Fibroblast of lung (primary cell): ENCODE measurements at regions not wholly inside any gene's neighbourhood (a gene's known extent, or its start where the extent isn't known, plus 50 kb on each side); places are given as distances from the start of the nearest gene placed in this dataset.

ENCODE experiments used
- DNase-seq, 2 donors: peaks; one replicate each; pipeline versions ENCODE4 v3.0.0 to v3.0.0-alpha.2; 2010; ENCODE audit warnings: low read depth in 2 of 2
- H2AFZ ChIP-seq: 2 replicates; pipeline ENCODE4 v1.5.1; 2012; ENCODE audit warnings: low read length, control low read depth, inconsistent platforms
- H3K27ac ChIP-seq: 2 replicates; pipeline ENCODE4 v1.5.1; 2011; ENCODE audit warnings: low read length, control low read depth; ENCODE audit not compliant: insufficient read depth
- H3K27me3 ChIP-seq: 2 replicates; pipeline ENCODE4 v1.5.1; 2011; ENCODE audit warnings: mild to moderate bottlenecking, low read length; ENCODE audit not compliant: control insufficient read depth, insufficient read depth
- H3K36me3 ChIP-seq: 2 replicates; pipeline ENCODE4 v1.5.1; 2011; ENCODE audit warnings: low read length; ENCODE audit not compliant: control insufficient read depth, insufficient read depth
- H3K4me1 ChIP-seq: 2 replicates; pipeline ENCODE4 v1.5.1; 2011; ENCODE audit warnings: low read length; ENCODE audit not compliant: control insufficient read depth, insufficient read depth; ENCODE audit errors: extremely low read depth
- H3K4me2 ChIP-seq: 2 replicates; pipeline ENCODE4 v1.5.1; 2011; ENCODE audit warnings: low read length, control low read depth; ENCODE audit not compliant: insufficient read depth; ENCODE audit errors: extremely low read depth
- H3K4me3 ChIP-seq, 4 experiments: fragments of 200-600 bp in 1 of 4; sonication (generic) in 1 of 4; replicated peaks in 1 of 4; 2 replicates each; pipeline ENCODE4 v1.5.1; 2011 to 2016; ENCODE audit warnings: low read length in 4 of 4, low read depth in 3 of 4, mild to moderate bottlenecking in 3 of 4, control low read depth in 2 of 4, inconsistent platforms in 1 of 4, mixed read lengths in 1 of 4; ENCODE audit not compliant: insufficient read depth in 1 of 4; ENCODE audit errors: control extremely low read depth in 1 of 4
- H3K79me2 ChIP-seq: 2 replicates; pipeline ENCODE4 v1.5.1; 2012; ENCODE audit warnings: mild to moderate bottlenecking, low read length, inconsistent platforms; ENCODE audit not compliant: control insufficient read depth, insufficient read depth
- H3K9ac ChIP-seq: 2 replicates; pipeline ENCODE4 v1.5.1; 2011; ENCODE audit warnings: mild to moderate bottlenecking, low read length, control low read depth; ENCODE audit not compliant: insufficient read depth
- H3K9me3 ChIP-seq: 2 replicates; pipeline ENCODE4 v1.5.1; 2012; ENCODE audit warnings: low read depth, low read length; ENCODE audit not compliant: control insufficient read depth, insufficient read depth
- H4K20me1 ChIP-seq: 2 replicates; pipeline ENCODE4 v1.5.1; 2011; ENCODE audit warnings: low read length; ENCODE audit not compliant: control insufficient read depth, insufficient read depth; ENCODE audit errors: extremely low read depth
- EZH2 ChIP-seq: IDR thresholded peaks from 2 replicates; pipeline ENCODE4 v1.5.1; 2012; ENCODE audit warnings: low read length, control low read depth, mild to moderate bottlenecking; ENCODE audit errors: missing control alignments
- TF ChIP-seq, protein P1 (sequence below), 2 donors: IDR thresholded peaks in 1 of 2; conservative IDR thresholded peaks in 1 of 2; 1 replicate in 1 of 2; 2 replicates in 1 of 2; pipeline ENCODE4 v1.5.1; 2011 to 2012; ENCODE audit warnings: low read length in 2 of 2, control low read depth in 1 of 2, inconsistent platforms in 1 of 2, low read depth in 1 of 2, mild to moderate bottlenecking in 1 of 2

DNA sequence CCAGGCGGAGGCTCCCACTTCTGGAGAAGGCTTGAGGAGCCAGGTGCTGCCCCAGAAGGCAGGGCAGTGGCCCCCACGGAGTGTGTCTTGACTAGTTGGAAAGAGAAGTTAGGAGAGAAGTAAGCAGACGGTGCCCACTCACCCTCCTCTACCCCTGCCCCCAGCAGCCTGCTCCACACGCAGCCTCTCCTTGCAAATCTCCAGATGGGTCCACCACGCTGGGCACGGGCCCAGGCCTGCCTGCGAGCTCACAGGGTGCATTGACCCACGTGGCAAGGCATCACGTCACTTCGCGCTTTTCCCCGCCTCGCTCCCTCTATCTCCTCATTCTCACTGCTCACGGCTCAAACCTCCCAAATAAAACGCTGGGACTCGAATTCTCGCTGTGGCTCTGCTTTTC lies 71.8 kb upstream of the RAB12 start:
- Histone ChIP-seq H3K9me3 (no peaks in the 10 kb centered on the region), H3K9ac (no peak overlapping the region), H4K20me1 (no peaks in the 10 kb centered on the region), H3K36me3 (no peaks in the 10 kb centered on the region), H3K4me1 (no peaks in the 10 kb centered on the region), H3K27me3 (no peaks in the 10 kb centered on the region), H3K4me3 (no peak overlapping the region), H3K27ac (no peak overlapping the region), H2AFZ (no peak overlapping the region), H3K4me2 (no peak overlapping the region), H3K79me2 (no peaks in the 10 kb centered on the region)
- no peak for TF ChIP-seq EZH2
- no peak for DNase-seq

DNA sequence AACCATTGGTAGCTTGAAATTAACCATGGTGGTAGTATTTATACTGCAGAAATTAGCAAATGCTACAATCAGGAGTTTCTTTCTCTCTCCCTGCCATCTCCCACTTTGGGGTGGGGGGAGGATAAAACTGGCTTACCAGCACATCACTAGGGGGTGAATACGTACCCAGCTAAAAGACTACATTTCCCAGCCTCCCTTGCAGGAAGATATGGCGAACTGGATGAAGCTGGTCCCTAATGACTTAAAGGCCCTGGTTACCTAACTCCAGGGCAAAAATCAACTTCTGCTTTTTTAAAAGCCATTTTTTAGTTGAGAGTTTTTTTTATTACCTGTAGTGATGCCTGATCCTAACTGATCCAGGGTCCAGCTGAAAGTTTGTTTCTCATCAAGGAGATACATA lies 70.3 kb upstream of the RAB12 start:
- DNase-seq, result no peak
- TF ChIP-seq, protein P1, sequence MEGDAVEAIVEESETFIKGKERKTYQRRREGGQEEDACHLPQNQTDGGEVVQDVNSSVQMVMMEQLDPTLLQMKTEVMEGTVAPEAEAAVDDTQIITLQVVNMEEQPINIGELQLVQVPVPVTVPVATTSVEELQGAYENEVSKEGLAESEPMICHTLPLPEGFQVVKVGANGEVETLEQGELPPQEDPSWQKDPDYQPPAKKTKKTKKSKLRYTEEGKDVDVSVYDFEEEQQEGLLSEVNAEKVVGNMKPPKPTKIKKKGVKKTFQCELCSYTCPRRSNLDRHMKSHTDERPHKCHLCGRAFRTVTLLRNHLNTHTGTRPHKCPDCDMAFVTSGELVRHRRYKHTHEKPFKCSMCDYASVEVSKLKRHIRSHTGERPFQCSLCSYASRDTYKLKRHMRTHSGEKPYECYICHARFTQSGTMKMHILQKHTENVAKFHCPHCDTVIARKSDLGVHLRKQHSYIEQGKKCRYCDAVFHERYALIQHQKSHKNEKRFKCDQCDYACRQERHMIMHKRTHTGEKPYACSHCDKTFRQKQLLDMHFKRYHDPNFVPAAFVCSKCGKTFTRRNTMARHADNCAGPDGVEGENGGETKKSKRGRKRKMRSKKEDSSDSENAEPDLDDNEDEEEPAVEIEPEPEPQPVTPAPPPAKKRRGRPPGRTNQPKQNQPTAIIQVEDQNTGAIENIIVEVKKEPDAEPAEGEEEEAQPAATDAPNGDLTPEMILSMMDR (conservative IDR thresholded peaks at IDR 0.05 in 1 of 2, IDR thresholded peaks at IDR 0.05 in 1 of 2; ENCODE audit: low read depth in 1 of 2, low read length in 2 of 2), result no peak
- no peak for TF ChIP-seq EZH2
- Histone ChIP-seq H2AFZ (no peak overlapping the region), H3K27ac (no peak overlapping the region), H3K9ac (no peak overlapping the region), H4K20me1 (no peaks in the 10 kb centered on the region), H3K4me2 (no peak overlapping the region), H3K27me3 (no peaks in the 10 kb centered on the region), H3K79me2 (no peaks in the 10 kb centered on the region), H3K4me3 (no peak overlapping the region), H3K9me3 (no peaks in the 10 kb centered on the region), H3K4me1 (no peaks in the 10 kb centered on the region), H3K36me3 (no peaks in the 10 kb centered on the region)

- Histone ChIP-seq H4K20me1 (no peaks in the 10 kb centered on the region), H2AFZ (no peak overlapping the region), H3K4me2 (no peak overlapping the region), H3K4me1 (no peaks in the 10 kb centered on the region), H3K79me2 (no peaks in the 10 kb centered on the region), H3K9me3 (no peaks in the 10 kb centered on the region), H3K27me3 (no peaks in the 10 kb centered on the region), H3K27ac (no peak overlapping the region), H3K9ac (no peak overlapping the region), H3K36me3 (no peaks in the 10 kb centered on the region), H3K4me3 (no peak overlapping the region)
- no peak for TF ChIP-seq EZH2
- TF ChIP-seq, protein P1 (conservative IDR thresholded peaks at IDR 0.05 in 1 of 2, IDR thresholded peaks at IDR 0.05 in 1 of 2; ENCODE audit: low read depth in 1 of 2, low read length in 2 of 2), result no peak
- no peak for DNase-seq
These were observed 62.6 kb upstream of the RAB12 start for GRCh38 chr18:8546677-8547076.
